ENCODE measurements at regions not wholly inside any gene's neighbourhood (a gene's known extent, or its start where the extent isn't known, plus 50 kb on each side); places are given as distances from the start of the nearest gene placed in this dataset.

DNA sequence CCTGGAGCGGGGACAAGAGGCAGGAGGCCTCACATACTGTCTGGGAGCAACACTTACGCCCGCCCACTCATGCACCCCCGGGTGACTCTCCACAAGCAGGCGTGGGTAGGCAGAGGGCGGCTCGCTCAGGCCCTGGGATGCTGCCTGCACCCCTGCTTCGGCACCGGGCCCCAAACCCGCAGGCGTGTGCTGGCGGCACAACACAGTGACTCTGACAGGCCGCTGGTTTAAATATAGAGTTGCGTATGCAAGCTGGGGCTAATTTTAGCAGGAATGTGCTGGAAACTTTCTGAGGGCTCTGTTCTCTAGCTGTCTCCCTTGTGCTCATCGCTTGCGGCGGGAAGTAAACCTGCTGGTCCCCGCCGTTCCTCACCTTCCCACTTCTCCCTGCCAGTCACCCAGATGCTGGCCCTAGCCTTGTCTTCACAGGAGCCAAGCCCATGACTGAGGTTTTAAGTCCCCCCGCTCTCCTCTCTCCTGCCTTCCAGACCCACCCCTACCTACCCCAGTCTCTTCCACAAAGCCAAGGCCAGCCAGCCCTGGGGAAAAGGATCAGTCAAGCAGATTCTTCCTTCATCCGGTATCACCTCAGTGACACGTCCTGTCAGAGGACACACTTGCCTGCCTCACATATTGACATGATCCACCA lies 94.5 kb upstream of the FOXP4 start:
- Histone ChIP-seq H3K9me3 (ENCODE audit: control insufficient read depth in 4 of 4, insufficient read depth in 3 of 4, low read length in 3 of 4) (peaks cover 0 to 3% (median 0%) of the 10 kb centered on the region in 4 donors), H3K4me3 (no peak overlapping the region), H3K36me3 (ENCODE audit: control insufficient read depth in 4 of 4, insufficient read depth in 4 of 4, low read length in 4 of 4) (no peaks in the 10 kb centered on the region), H3K4me1 (ENCODE audit: control insufficient read depth in 5 of 5, insufficient read depth in 5 of 5, low read length in 5 of 5) (peaks cover 0 to 53% (median 18%) of the 10 kb centered on the region in 5 donors), H3K9ac (ENCODE audit: insufficient read depth in 1 of 2, low read length in 2 of 2) (no peak overlapping the region), H3K27ac (ENCODE audit: low read depth in 1 of 2, low read length in 1 of 2) (peak overlapping the region in 1 of 2 donors; percentile 77), H3K27me3 (ENCODE audit: control insufficient read depth in 3 of 3, insufficient read depth in 3 of 3, low read length in 2 of 3) (no peaks in the 10 kb centered on the region)
- peak; percentile 66 to 88 (median 71) for DNase-seq
- WGBS, 2 donors = 74 to 86% methylated on average over 22 of the region's 22 CpGs
- no peak for ATAC-seq (ENCODE audit: insufficient read depth, low FRiP score)
- TF ChIP-seq, protein P1, sequence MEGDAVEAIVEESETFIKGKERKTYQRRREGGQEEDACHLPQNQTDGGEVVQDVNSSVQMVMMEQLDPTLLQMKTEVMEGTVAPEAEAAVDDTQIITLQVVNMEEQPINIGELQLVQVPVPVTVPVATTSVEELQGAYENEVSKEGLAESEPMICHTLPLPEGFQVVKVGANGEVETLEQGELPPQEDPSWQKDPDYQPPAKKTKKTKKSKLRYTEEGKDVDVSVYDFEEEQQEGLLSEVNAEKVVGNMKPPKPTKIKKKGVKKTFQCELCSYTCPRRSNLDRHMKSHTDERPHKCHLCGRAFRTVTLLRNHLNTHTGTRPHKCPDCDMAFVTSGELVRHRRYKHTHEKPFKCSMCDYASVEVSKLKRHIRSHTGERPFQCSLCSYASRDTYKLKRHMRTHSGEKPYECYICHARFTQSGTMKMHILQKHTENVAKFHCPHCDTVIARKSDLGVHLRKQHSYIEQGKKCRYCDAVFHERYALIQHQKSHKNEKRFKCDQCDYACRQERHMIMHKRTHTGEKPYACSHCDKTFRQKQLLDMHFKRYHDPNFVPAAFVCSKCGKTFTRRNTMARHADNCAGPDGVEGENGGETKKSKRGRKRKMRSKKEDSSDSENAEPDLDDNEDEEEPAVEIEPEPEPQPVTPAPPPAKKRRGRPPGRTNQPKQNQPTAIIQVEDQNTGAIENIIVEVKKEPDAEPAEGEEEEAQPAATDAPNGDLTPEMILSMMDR (IDR thresholded peaks at IDR 0.05; ENCODE audit: control extremely low read depth, extremely low read depth) = no peak

DNA sequence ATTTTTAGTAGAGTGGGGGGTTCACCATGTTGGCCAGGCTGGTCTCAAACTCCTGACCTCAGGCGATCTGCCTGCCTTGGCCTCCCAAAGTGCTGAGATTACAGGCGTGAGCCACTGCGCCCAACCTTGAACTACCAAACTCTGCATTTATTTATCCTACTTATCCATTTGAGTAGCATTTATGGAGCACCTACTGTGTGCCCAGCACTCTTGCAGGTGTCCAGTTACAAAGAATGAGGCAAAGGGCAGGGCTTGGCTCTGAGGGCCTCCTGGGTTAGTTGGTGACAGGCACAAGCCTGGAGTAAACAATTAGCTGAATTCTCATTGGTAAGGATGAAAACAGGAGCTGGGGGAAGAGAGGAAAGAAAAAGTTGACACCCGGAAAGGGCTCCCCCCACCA lies 93.4 kb upstream of the FOXP4 start:
- Histone ChIP-seq H3K27ac (ENCODE audit: low read depth in 1 of 2, low read length in 1 of 2) (no peak overlapping the region), H3K27me3 (ENCODE audit: control insufficient read depth in 3 of 3, insufficient read depth in 3 of 3, low read length in 2 of 3) (no peaks in the 10 kb centered on the region), H3K4me1 (ENCODE audit: control insufficient read depth in 5 of 5, insufficient read depth in 5 of 5, low read length in 5 of 5) (peaks cover 0 to 62% (median 18%) of the 10 kb centered on the region in 5 donors), H3K36me3 (ENCODE audit: control insufficient read depth in 4 of 4, insufficient read depth in 4 of 4, low read length in 4 of 4) (no peaks in the 10 kb centered on the region), H3K9me3 (ENCODE audit: control insufficient read depth in 4 of 4, insufficient read depth in 3 of 4, low read length in 3 of 4) (peaks cover 0 to 3% (median 0%) of the 10 kb centered on the region in 4 donors), H3K4me3 (no peak overlapping the region), H3K9ac (ENCODE audit: insufficient read depth in 1 of 2, low read length in 2 of 2) (no peak overlapping the region)
- DNase-seq (no peak), ATAC-seq (ENCODE audit: insufficient read depth, low FRiP score) (no peak)
- 88 to 95% methylated on average over 4 of the region's 4 CpGs for WGBS, 2 donors
- TF ChIP-seq, protein P1 (IDR thresholded peaks at IDR 0.05; ENCODE audit: control extremely low read depth, extremely low read depth) = no peak

DNA sequence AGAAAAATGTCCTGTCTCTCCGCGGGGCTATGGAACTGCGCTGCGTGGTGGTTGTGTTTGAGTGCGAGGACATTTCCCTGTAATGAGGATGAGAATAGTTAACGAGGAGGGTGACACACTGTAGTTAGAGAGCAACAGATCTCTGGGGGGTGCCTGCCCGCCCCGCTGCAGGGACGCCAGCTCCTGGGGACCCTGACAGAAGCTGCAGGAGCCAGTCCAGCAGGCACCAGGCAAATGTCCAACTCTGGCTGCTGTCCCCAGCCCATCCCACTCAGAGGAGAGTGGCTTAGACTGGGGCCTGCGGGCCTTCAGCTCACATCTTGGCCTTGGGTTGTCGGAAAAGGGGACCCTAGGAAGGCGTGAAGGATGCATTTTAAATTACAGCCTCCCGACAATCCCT lies 92.9 kb upstream of the FOXP4 start:
- H3K27ac ChIP-seq (ENCODE audit: low read depth in 1 of 2, low read length in 1 of 2) = no peak overlapping the region
- no peak overlapping the region for H3K9ac ChIP-seq (ENCODE audit: insufficient read depth in 1 of 2, low read length in 2 of 2)
- H3K4me3 ChIP-seq = no peak overlapping the region
- DNase-seq (peak in 2 of 3 donors; percentile 45 to 62), ATAC-seq (ENCODE audit: insufficient read depth, low FRiP score) (no peak)
- peaks cover 0 to 62% (median 18%) of the 10 kb centered on the region in 5 donors for H3K4me1 ChIP-seq (ENCODE audit: control insufficient read depth in 5 of 5, insufficient read depth in 5 of 5, low read length in 5 of 5)
- no peaks in the 10 kb centered on the region for H3K27me3 ChIP-seq (ENCODE audit: control insufficient read depth in 3 of 3, insufficient read depth in 3 of 3, low read length in 2 of 3)
- peaks cover 0 to 3% (median 0%) of the 10 kb centered on the region in 4 donors for H3K9me3 ChIP-seq (ENCODE audit: control insufficient read depth in 4 of 4, insufficient read depth in 3 of 4, low read length in 3 of 4)
- no peaks in the 10 kb centered on the region for H3K36me3 ChIP-seq (ENCODE audit: control insufficient read depth in 4 of 4, insufficient read depth in 4 of 4, low read length in 4 of 4)
- 87 to 91% methylated on average over 13 of the region's 13 CpGs for WGBS, 2 donors
- TF ChIP-seq, protein P1 (IDR thresholded peaks at IDR 0.05; ENCODE audit: control extremely low read depth, extremely low read depth) = no peak
